A673 (cell line): ENCODE measurements at regions not wholly inside any gene's neighbourhood (a gene's known extent, or its start where the extent isn't known, plus 50 kb on each side); places are given as distances from the start of the nearest gene placed in this dataset.

Experiments used
- EZH2 ChIP-seq: fragments of 200-600 bp; sonication (generic); IDR thresholded peaks from 2 replicates; pipeline ENCODE4 v1.6.1; 2017; ENCODE audit warnings: borderline replicate concordance, low read depth, mild to moderate bottlenecking, mixed read lengths, antibody characterized with exemption, low read length; ENCODE audit not compliant: poor library complexity, severe bottlenecking
- TF ChIP-seq, protein P1 (sequence below): fragments of 300-800, 200-600 bp; sonication (generic); conservative IDR thresholded peaks from 2 replicates; pipeline ENCODE4 v1.5.1; 2017; ENCODE audit warnings: low read depth, mild to moderate bottlenecking, antibody characterized with exemption, low read length, moderate library complexity, mixed read lengths

DNA sequence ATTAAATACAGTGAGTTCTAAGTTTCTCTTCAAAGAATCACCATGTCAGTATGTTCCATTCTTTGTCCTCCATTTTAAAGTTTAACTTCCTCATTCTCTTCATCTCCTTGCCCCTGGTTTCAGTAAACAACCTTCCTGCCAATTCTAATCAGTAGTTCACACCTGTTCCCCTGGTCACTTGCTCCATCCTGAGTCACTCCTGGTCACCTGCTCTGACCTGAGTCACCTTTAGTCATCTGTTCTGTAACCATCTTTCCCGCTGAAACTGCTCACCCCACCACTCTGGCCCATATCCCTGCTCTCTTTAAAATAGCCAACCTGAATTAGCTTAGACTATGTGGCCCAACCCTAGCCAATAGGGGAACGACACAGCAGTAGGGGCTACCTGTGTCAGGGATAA lies 1447.4 kb upstream of the TMEM132C start:
- TF ChIP-seq, protein P1, sequence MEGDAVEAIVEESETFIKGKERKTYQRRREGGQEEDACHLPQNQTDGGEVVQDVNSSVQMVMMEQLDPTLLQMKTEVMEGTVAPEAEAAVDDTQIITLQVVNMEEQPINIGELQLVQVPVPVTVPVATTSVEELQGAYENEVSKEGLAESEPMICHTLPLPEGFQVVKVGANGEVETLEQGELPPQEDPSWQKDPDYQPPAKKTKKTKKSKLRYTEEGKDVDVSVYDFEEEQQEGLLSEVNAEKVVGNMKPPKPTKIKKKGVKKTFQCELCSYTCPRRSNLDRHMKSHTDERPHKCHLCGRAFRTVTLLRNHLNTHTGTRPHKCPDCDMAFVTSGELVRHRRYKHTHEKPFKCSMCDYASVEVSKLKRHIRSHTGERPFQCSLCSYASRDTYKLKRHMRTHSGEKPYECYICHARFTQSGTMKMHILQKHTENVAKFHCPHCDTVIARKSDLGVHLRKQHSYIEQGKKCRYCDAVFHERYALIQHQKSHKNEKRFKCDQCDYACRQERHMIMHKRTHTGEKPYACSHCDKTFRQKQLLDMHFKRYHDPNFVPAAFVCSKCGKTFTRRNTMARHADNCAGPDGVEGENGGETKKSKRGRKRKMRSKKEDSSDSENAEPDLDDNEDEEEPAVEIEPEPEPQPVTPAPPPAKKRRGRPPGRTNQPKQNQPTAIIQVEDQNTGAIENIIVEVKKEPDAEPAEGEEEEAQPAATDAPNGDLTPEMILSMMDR = no peak
- no peak for TF ChIP-seq EZH2
